22Rv1 (cell line): ENCODE measurements at regions not wholly inside any gene's neighbourhood (a gene's known extent, or its start where the extent isn't known, plus 50 kb on each side); places are given as distances from the start of the nearest gene placed in this dataset.

Experiments used
- ZFX ChIP-seq: fragments of 450-650 bp; IDR thresholded peaks from 2 replicates; pipeline ENCODE4 v1.6.1; 2017; ENCODE audit warnings: antibody characterized with exemption, borderline replicate concordance
- TF ChIP-seq, protein P1 (sequence below): fragments of 450-650 bp; IDR thresholded peaks from 2 replicates; pipeline ENCODE4 v1.5.1; 2017; ENCODE audit warnings: mild to moderate bottlenecking

- TF ChIP-seq, protein P1, sequence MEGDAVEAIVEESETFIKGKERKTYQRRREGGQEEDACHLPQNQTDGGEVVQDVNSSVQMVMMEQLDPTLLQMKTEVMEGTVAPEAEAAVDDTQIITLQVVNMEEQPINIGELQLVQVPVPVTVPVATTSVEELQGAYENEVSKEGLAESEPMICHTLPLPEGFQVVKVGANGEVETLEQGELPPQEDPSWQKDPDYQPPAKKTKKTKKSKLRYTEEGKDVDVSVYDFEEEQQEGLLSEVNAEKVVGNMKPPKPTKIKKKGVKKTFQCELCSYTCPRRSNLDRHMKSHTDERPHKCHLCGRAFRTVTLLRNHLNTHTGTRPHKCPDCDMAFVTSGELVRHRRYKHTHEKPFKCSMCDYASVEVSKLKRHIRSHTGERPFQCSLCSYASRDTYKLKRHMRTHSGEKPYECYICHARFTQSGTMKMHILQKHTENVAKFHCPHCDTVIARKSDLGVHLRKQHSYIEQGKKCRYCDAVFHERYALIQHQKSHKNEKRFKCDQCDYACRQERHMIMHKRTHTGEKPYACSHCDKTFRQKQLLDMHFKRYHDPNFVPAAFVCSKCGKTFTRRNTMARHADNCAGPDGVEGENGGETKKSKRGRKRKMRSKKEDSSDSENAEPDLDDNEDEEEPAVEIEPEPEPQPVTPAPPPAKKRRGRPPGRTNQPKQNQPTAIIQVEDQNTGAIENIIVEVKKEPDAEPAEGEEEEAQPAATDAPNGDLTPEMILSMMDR: no peak
- no peak for TF ChIP-seq ZFX
Measured at GRCh38 chr13:40158218-40158617, 502.8 kb downstream of the COG6 start.
